ENCODE measurements at regions not wholly inside any gene's neighbourhood (a gene's known extent, or its start where the extent isn't known, plus 50 kb on each side); places are given as distances from the start of the nearest gene placed in this dataset.

GRCh38 chr7:85457911-85458310 is 271.1 kb upstream of the SEMA3D start:
- in situ Hi-C loops (cut with HindIII; ENCODE audit: low pct_ligation_motif_present, low sequenced_read_pairs): no loop called here
- DNase-seq: no peak
- TF ChIP-seq CTCF (IDR thresholded peaks at IDR 0.05; ENCODE audit: low read depth, low read length, missing control alignments): no peak

GRCh38 chr7:85456254-85456653 is 269.4 kb upstream of the SEMA3D start:
- no peak for TF ChIP-seq CTCF (IDR thresholded peaks at IDR 0.05; ENCODE audit: low read depth, low read length, missing control alignments)
- H3K4me3 ChIP-seq (ENCODE audit: low read depth, low read length): no peak overlapping the region
- no peaks in the 10 kb centered on the region for H3K27me3 ChIP-seq (replicated peaks)
- no peak for DNase-seq
- in situ Hi-C loops (cut with HindIII; ENCODE audit: low pct_ligation_motif_present, low sequenced_read_pairs): no loop called here
- no peaks in the 10 kb centered on the region for H3K36me3 ChIP-seq (replicated peaks)
- H3K27ac ChIP-seq: no peak overlapping the region

More at GRCh38 chr7:85457911-85458310, 271.1 kb upstream of the SEMA3D start:
- Histone ChIP-seq H3K27ac (no peak overlapping the region), H3K27me3 (replicated peaks) (no peaks in the 10 kb centered on the region), H3K36me3 (replicated peaks) (no peaks in the 10 kb centered on the region), H3K4me3 (ENCODE audit: low read depth, low read length) (no peak overlapping the region)

GRCh38 chr7:85454904-85455303 is 268.0 kb upstream of the SEMA3D start:
- no peak for TF ChIP-seq CTCF (IDR thresholded peaks at IDR 0.05; ENCODE audit: low read depth, low read length, missing control alignments)
- peak; percentile 37 for DNase-seq
- no peaks in the 10 kb centered on the region for H3K36me3 ChIP-seq (replicated peaks)
- no peak overlapping the region for H3K27ac ChIP-seq
- no peak overlapping the region for H3K4me3 ChIP-seq (ENCODE audit: low read depth, low read length)
- H3K27me3 ChIP-seq (replicated peaks): no peaks in the 10 kb centered on the region
- in situ Hi-C loops (cut with HindIII; ENCODE audit: low pct_ligation_motif_present, low sequenced_read_pairs): no loop called here

- no peaks in the 10 kb centered on the region for H3K36me3 ChIP-seq (replicated peaks)
- no peak for DNase-seq
- H3K27ac ChIP-seq: no peak overlapping the region
- in situ Hi-C loops (cut with HindIII; ENCODE audit: low pct_ligation_motif_present, low sequenced_read_pairs): no loop called here
- no peaks in the 10 kb centered on the region for H3K27me3 ChIP-seq (replicated peaks)
- no peak for TF ChIP-seq CTCF (IDR thresholded peaks at IDR 0.05; ENCODE audit: low read depth, low read length, missing control alignments)
- no peak overlapping the region for H3K4me3 ChIP-seq (ENCODE audit: low read depth, low read length)
These were observed 265.8 kb upstream of the SEMA3D start for GRCh38 chr7:85452674-85453073.

- no peak for TF ChIP-seq CTCF (IDR thresholded peaks at IDR 0.05; ENCODE audit: low read depth, low read length, missing control alignments)
- Histone ChIP-seq H3K27ac (no peak overlapping the region), H3K36me3 (replicated peaks) (no peaks in the 10 kb centered on the region), H3K27me3 (replicated peaks) (no peaks in the 10 kb centered on the region), H3K4me3 (ENCODE audit: low read depth, low read length) (no peak overlapping the region)
- no peak for DNase-seq
- in situ Hi-C loops (cut with HindIII; ENCODE audit: low pct_ligation_motif_present, low sequenced_read_pairs): no loop called here
These were observed 262.6 kb upstream of the SEMA3D start for GRCh38 chr7:85449478-85449877.

GRCh38 chr7:85447004-85447403 is 260.1 kb upstream of the SEMA3D start:
- in situ Hi-C loops (cut with HindIII; ENCODE audit: low pct_ligation_motif_present, low sequenced_read_pairs): no loop called here
- H3K27me3 ChIP-seq (replicated peaks): no peaks in the 10 kb centered on the region
- no peaks in the 10 kb centered on the region for H3K36me3 ChIP-seq (replicated peaks)
- DNase-seq: no peak
- no peak overlapping the region for H3K4me3 ChIP-seq (ENCODE audit: low read depth, low read length)
- no peak for TF ChIP-seq CTCF (IDR thresholded peaks at IDR 0.05; ENCODE audit: low read depth, low read length, missing control alignments)
- no peak overlapping the region for H3K27ac ChIP-seq
